Mesenchymal stem cell (in vitro differentiated cells and primary cell): ENCODE measurements at regions not wholly inside any gene's neighbourhood (a gene's known extent, or its start where the extent isn't known, plus 50 kb on each side); places are given as distances from the start of the nearest gene placed in this dataset.

Experiments
- DNase-seq: peaks from one replicate; pipeline ENCODE4 v3.0.0-alpha.2; 2013
- H2AFZ ChIP-seq: one replicate; pipeline ENCODE4 v1.6.1; 2013; ENCODE audit warnings: low read depth, mild to moderate bottlenecking, control low read depth, inconsistent platforms, low read length, moderate library complexity
- H2AK5ac ChIP-seq: 2 replicates; pipeline ENCODE4 v1.6.1; 2013; ENCODE audit warnings: low read length, moderate library complexity, mild to moderate bottlenecking, inconsistent platforms; ENCODE audit not compliant: severe bottlenecking
- H2BK120ac ChIP-seq: one replicate; pipeline ENCODE4 v1.6.1; 2013; ENCODE audit warnings: low read depth, mild to moderate bottlenecking, inconsistent platforms, low read length, moderate library complexity
- H2BK12ac ChIP-seq, 2 experiments: one replicate each; pipeline ENCODE4 v1.6.1; 2013; ENCODE audit warnings: inconsistent platforms in 2 of 2, low read length in 2 of 2, mild to moderate bottlenecking in 2 of 2, moderate library complexity in 2 of 2, control low read depth in 1 of 2
- H2BK15ac ChIP-seq: one replicate; pipeline ENCODE4 v1.6.1; 2013; ENCODE audit warnings: mild to moderate bottlenecking, low read depth, inconsistent platforms; ENCODE audit not compliant: poor library complexity, severe bottlenecking
- H2BK5ac ChIP-seq: 2 replicates; pipeline ENCODE4 v1.6.1; 2013; ENCODE audit warnings: low read depth, mild to moderate bottlenecking, low read length, control low read depth, inconsistent platforms; ENCODE audit not compliant: poor library complexity, severe bottlenecking
- H3K14ac ChIP-seq, 2 experiments: one replicate each; pipeline ENCODE4 v1.6.1; 2013; ENCODE audit warnings: inconsistent platforms in 2 of 2, low read length in 2 of 2, control low read depth in 1 of 2, mild to moderate bottlenecking in 1 of 2, moderate library complexity in 1 of 2
- H3K18ac ChIP-seq, 2 experiments: one replicate each; pipeline ENCODE4 v1.6.1; 2013; ENCODE audit warnings: inconsistent platforms in 2 of 2, low read length in 2 of 2, control low read depth in 1 of 2, low read depth in 1 of 2, mild to moderate bottlenecking in 1 of 2
- H3K23ac ChIP-seq, 2 experiments: one replicate each; pipeline ENCODE4 v1.6.1; 2013; ENCODE audit warnings: inconsistent platforms in 2 of 2, low read length in 2 of 2, mild to moderate bottlenecking in 2 of 2, moderate library complexity in 2 of 2, control low read depth in 1 of 2
- H3K27ac ChIP-seq: 2 replicates; pipeline ENCODE4 v1.5.1; 2013; ENCODE audit warnings: mild to moderate bottlenecking, moderate library complexity, low read length, control low read depth, inconsistent platforms; ENCODE audit not compliant: poor library complexity, severe bottlenecking
- H3K27me3 ChIP-seq, 2 experiments: 2 replicates each; pipeline versions ENCODE4 v1.6.1 to v1.7.0; 2013; ENCODE audit warnings: low read length in 2 of 2, mild to moderate bottlenecking in 2 of 2, moderate library complexity in 2 of 2, control low read depth in 1 of 2, inconsistent platforms in 1 of 2; ENCODE audit not compliant: control insufficient read depth in 1 of 2, insufficient read depth in 1 of 2
- H3K36me3 ChIP-seq, 2 experiments: 2 replicates each; pipeline versions ENCODE4 v1.6.1 to v1.7.0; 2013; ENCODE audit warnings: low read length in 2 of 2, control low read depth in 1 of 2, inconsistent platforms in 1 of 2, low read depth in 1 of 2, mild to moderate bottlenecking in 1 of 2; ENCODE audit not compliant: insufficient read depth in 2 of 2, control insufficient read depth in 1 of 2
- H3K4ac ChIP-seq, 2 experiments: one replicate each; pipeline ENCODE4 v1.6.1; 2013; ENCODE audit warnings: inconsistent platforms in 2 of 2, low read length in 2 of 2, mild to moderate bottlenecking in 2 of 2, moderate library complexity in 2 of 2, control low read depth in 1 of 2, low read depth in 1 of 2
- H3K4me1 ChIP-seq: 2 replicates; pipeline ENCODE4 v1.6.1; 2013; ENCODE audit warnings: low read depth, low read length, control low read depth; ENCODE audit not compliant: control insufficient read depth, insufficient read depth
- H3K4me2 ChIP-seq: 2 replicates; pipeline ENCODE4 v1.6.1; 2013; ENCODE audit warnings: low read length, mild to moderate bottlenecking, inconsistent platforms; ENCODE audit not compliant: poor library complexity, severe bottlenecking
- H3K4me3 ChIP-seq, 2 experiments: 2 replicates each; pipeline versions ENCODE4 v1.5.1 to v1.7.0; 2013; ENCODE audit warnings: low read length in 2 of 2, mild to moderate bottlenecking in 2 of 2, control low read depth in 1 of 2, low read depth in 1 of 2; ENCODE audit not compliant: insufficient read depth in 1 of 2
- H3K79me1 ChIP-seq: replicated peaks from 2 replicates; pipeline ENCODE4 v1.6.1; 2013; ENCODE audit warnings: mild to moderate bottlenecking, control low read depth, low read length, inconsistent platforms; ENCODE audit not compliant: poor library complexity, severe bottlenecking
- H3K9ac ChIP-seq: 2 replicates; pipeline ENCODE4 v1.7.0; 2013; ENCODE audit warnings: mild to moderate bottlenecking, low read length, moderate library complexity
- H3K9me3 ChIP-seq: 2 replicates; pipeline ENCODE4 v1.7.0; 2013; ENCODE audit warnings: mild to moderate bottlenecking, low read length; ENCODE audit not compliant: control insufficient read depth
- H4K8ac ChIP-seq: one replicate; pipeline ENCODE4 v1.6.1; 2013; ENCODE audit warnings: inconsistent platforms, mild to moderate bottlenecking, low read length, moderate library complexity
- H4K91ac ChIP-seq: one replicate; pipeline ENCODE4 v1.6.1; 2013; ENCODE audit warnings: mild to moderate bottlenecking, low read length, inconsistent platforms
- WGBS: methylation state at CpG from one replicate; pipeline ENCODE4 v1.1.7; 2013; ENCODE audit warnings: mixed read lengths; 5-methylcytosine and 5-hydroxymethylcytosine counted together

DNA sequence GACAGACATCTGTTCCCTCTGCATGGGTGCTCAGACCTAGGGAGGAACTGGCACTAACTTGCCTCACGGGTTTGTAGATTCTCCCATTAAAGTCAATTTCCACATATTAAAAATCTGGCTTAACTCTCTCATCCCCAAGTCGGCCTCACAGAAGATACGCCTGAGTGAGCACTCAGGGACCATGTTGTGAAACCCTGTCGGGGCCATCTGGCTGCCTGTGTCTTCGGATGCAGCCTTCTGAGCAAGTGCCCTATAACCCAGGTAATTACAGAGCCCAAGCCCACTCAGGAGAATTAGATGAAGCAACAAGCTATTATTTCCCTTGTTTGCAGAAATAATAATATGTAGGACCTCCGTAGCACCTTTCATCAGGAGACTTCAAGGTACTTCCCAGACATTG, 219.3 kb upstream of the GLI3 start:
- no peak overlapping the region for H3K4ac ChIP-seq
- no peak overlapping the region for H2BK12ac ChIP-seq
- H3K27ac ChIP-seq, result no peak overlapping the region

DNA sequence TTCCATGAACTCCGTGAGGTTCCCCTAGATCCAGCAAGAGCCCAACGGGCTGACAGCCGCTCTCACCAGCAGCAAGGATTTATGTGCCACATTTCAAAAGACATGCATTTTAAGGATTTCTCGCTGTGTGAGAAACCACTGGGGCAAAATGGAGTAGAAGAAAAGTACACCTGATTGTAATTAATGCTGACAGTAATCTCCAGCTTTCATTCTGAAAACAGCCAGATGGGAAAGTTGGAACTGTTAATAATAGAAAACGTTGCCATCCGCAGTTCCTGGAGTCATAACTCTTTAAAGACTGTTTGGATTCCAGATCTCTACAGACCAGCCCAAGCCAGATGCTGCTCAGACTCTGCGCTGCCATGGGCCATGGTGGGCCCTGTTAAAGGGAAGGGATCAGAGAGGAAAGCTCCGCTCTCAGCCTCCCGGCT, 216.9 kb upstream of the GLI3 start:
- H3K4me2 ChIP-seq, result no peak overlapping the region
- 62% methylated on average over 9 of the region's 9 CpGs for WGBS
- no peaks in the 10 kb centered on the region for H3K79me1 ChIP-seq
- H3K4ac ChIP-seq, result peak overlapping the region in 1 of 2 experiments; percentile 29
- peak overlapping the region in 1 of 2 experiments; percentile 15 for H2BK12ac ChIP-seq
- H3K4me1 ChIP-seq, result peaks cover 3% of the 10 kb centered on the region
- no peak overlapping the region for H3K27ac ChIP-seq
- no peak overlapping the region for H2AK5ac ChIP-seq
- no peaks in the 10 kb centered on the region for H3K9me3 ChIP-seq
- H3K4me3 ChIP-seq, result no peak overlapping the region
- no peaks in the 10 kb centered on the region for H3K36me3 ChIP-seq
- H2BK15ac ChIP-seq, result no peak overlapping the region
- H3K14ac ChIP-seq, result no peak overlapping the region
- H4K91ac ChIP-seq, result no peak overlapping the region
- H3K23ac ChIP-seq, result no peak overlapping the region
- no peak overlapping the region for H4K8ac ChIP-seq
- no peak overlapping the region for H2BK120ac ChIP-seq
- no peak overlapping the region for H3K9ac ChIP-seq
- H3K18ac ChIP-seq, result no peak overlapping the region
- H3K27me3 ChIP-seq, result peaks cover 18 to 33% of the 10 kb centered on the region in 2 experiments
- no peak overlapping the region for H2BK5ac ChIP-seq
- DNase-seq, result no peak
- peak overlapping the region; percentile 31 for H2AFZ ChIP-seq

More for the DNA sequence above, 219.3 kb upstream of the GLI3 start:
- Histone ChIP-seq H3K79me1 (no peaks in the 10 kb centered on the region), H2BK5ac (no peak overlapping the region), H3K23ac (no peak overlapping the region), H3K9ac (no peak overlapping the region), H2BK15ac (no peak overlapping the region), H2AK5ac (no peak overlapping the region), H4K91ac (no peak overlapping the region), H2BK120ac (peak overlapping the region; percentile 29), H3K14ac (no peak overlapping the region), H3K4me2 (no peak overlapping the region), H3K9me3 (no peaks in the 10 kb centered on the region), H3K4me3 (no peak overlapping the region), H3K18ac (no peak overlapping the region), H4K8ac (no peak overlapping the region), H2AFZ (no peak overlapping the region), H3K4me1 (peaks cover 3% of the 10 kb centered on the region), H3K36me3 (no peaks in the 10 kb centered on the region), H3K27me3 (peaks cover 18 to 33% of the 10 kb centered on the region in 2 experiments)
- 86% methylated on average over 5 of the region's 6 CpGs for WGBS
- no peak for DNase-seq

- no peak overlapping the region for H3K4me3 ChIP-seq
- H3K23ac ChIP-seq, result no peak overlapping the region
- H2BK15ac ChIP-seq, result no peak overlapping the region
- H3K27me3 ChIP-seq, result peaks cover 18 to 33% of the 10 kb centered on the region in 2 experiments
- no peaks in the 10 kb centered on the region for H3K36me3 ChIP-seq
- H3K27ac ChIP-seq, result no peak overlapping the region
- H3K79me1 ChIP-seq, result no peaks in the 10 kb centered on the region
- WGBS, result 76% methylated on average over 4 of the region's 4 CpGs
- no peak overlapping the region for H2BK5ac ChIP-seq
- H3K9ac ChIP-seq, result no peak overlapping the region
- no peak overlapping the region for H2AFZ ChIP-seq
- DNase-seq, result no peak
- H3K18ac ChIP-seq, result no peak overlapping the region
- H2BK12ac ChIP-seq, result no peak overlapping the region
- H3K4me1 ChIP-seq, result no peaks in the 10 kb centered on the region
- H4K91ac ChIP-seq, result no peak overlapping the region
- H4K8ac ChIP-seq, result no peak overlapping the region
- H3K9me3 ChIP-seq, result no peaks in the 10 kb centered on the region
- H3K14ac ChIP-seq, result no peak overlapping the region
- H3K4ac ChIP-seq, result no peak overlapping the region
- H3K4me2 ChIP-seq, result no peak overlapping the region
- H2BK120ac ChIP-seq, result no peak overlapping the region
- no peak overlapping the region for H2AK5ac ChIP-seq
These were observed 215.3 kb upstream of the GLI3 start for GRCh38 chr7:42452356-42452755.

DNA sequence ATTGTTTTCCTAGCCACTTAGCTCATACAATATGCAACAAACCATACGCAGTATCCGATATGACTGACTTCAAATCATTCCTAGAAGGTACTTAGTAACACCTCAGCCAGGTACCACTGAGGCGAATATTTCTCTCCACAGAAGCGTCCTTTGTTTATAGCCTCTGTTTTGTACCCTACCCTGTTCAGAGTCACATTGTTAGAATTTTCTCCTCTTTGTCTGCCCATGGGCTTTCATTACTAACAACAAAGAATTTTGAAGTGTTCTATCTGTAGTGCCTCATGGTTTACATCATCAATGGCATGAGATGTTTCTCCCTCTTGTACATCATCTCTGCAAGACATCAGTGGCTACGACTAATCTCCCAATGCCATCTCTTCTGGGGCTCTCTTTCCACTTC, 212.4 kb upstream of the GLI3 start:
- Histone ChIP-seq H3K23ac (no peak overlapping the region), H3K4ac (no peak overlapping the region), H3K79me1 (no peaks in the 10 kb centered on the region), H2BK15ac (no peak overlapping the region), H3K9ac (no peak overlapping the region), H3K36me3 (no peaks in the 10 kb centered on the region), H3K27ac (no peak overlapping the region), H4K91ac (no peak overlapping the region), H3K14ac (no peak overlapping the region), H3K4me3 (no peak overlapping the region), H3K4me1 (no peaks in the 10 kb centered on the region), H2AK5ac (no peak overlapping the region), H2BK5ac (no peak overlapping the region), H2AFZ (no peak overlapping the region), H2BK120ac (no peak overlapping the region), H4K8ac (no peak overlapping the region), H3K9me3 (no peaks in the 10 kb centered on the region), H2BK12ac (no peak overlapping the region), H3K18ac (no peak overlapping the region), H3K27me3 (peaks cover 4 to 12% of the 10 kb centered on the region in 2 experiments), H3K4me2 (no peak overlapping the region)
- no peak for DNase-seq
- WGBS, result 88% methylated on average over 5 of the region's 5 CpGs
